NCI-H1092 (cell line): ENCODE measurements at regions not wholly inside any gene's neighbourhood (a gene's known extent, or its start where the extent isn't known, plus 50 kb on each side); places are given as distances from the start of the nearest gene placed in this dataset.

ENCODE experiments used
- DNase-seq: peaks from one replicate; lab custom pipeline; 2025; lab: John Stamatoyannopoulos, UW

DNA sequence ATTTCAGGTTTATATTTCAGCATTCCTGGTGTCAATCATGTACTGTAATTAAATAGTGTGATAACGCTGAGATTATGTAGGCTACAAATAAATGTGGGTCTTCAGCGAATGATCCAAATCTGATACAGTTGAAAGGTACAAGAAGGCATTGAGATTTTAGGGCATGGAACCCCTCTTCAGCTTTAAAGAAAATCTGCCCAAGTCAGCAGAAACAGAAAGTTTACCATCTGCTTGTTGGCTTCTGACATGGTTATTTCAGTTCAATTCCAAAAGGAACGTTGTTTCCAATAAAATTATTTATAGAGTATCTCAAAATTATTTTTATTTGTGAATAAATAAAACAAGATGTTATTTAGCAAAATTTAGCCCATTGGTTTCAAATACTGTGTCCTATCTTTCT, 400.2 kb upstream of the RORA start:
- no peak for DNase-seq

- no peak for DNase-seq
Observed at GRCh38 chr15:61624950-61625349, 395.8 kb upstream of the RORA start.

GRCh38 chr15:61623746-61624145, 394.6 kb upstream of the RORA start:
- no peak for DNase-seq

- DNase-seq = no peak
Observed at GRCh38 chr15:61621865-61622264, 392.8 kb upstream of the RORA start.

- DNase-seq = peak; percentile 46
Observed at GRCh38 chr15:61621146-61621545, 392.0 kb upstream of the RORA start.

GRCh38 chr15:61620151-61620550, 391.0 kb upstream of the RORA start:
- DNase-seq = no peak

DNA sequence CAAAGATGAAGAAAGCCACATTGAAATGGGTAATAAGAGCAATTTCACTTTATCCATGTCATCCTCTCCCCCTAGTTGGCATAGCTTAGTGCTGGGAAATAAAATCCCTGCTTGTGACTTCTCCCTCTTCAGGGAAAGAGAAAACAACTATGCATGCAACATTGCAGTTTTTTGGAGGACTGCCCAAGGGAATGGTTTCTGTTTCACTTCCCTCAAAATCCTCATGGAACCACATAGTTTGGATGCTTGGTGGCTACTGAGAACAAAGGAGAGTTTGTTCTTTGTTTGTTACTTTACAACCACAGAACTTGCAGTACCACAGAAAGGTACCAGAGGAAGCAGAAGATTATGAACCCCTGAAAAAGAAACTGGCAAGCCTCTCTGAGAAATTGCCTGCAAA, 384.6 kb upstream of the RORA start:
- DNase-seq = no peak

- no peak for DNase-seq
Observed at GRCh38 chr15:61613138-61613537, 384.0 kb upstream of the RORA start.

DNA sequence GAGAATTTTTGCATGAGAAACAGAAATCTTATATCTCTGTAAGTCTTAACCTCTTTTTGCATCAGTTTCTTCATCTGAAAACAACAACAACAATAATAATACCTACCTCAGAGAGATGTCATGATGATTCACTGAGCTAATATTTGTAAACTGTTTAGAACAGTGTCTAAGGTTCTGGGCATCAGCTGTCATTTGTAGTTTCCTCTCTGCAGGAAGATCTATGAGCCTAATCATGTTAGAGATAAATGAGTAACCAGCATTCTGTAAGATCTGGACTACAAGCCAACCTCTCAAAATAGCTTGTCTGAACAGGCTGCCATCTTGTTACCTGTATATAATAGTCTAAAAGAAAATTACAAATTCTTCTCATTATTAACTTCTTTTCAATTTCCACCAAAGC, 383.0 kb upstream of the RORA start:
- DNase-seq = no peak

DNA sequence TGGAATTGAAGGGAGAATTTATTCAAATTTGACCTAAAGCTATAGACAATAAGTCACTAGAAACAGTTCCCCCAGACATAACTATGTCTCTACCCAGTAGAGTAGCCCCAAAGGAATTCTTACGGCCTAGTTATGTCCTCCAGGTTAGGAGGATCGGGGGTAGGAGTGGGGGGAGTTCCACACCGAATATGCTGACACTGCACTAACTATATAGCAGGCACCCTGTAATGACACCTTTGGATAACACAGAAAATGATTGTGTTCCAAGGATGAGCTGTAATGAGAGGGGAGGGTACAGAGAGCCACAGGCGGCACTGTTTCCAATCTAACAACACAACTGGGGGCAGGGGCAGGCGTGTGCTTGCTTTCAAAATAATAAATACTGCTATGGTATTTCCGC, 376.2 kb upstream of the RORA start:
- no peak for DNase-seq

GRCh38 chr15:61598655-61599054, 369.6 kb upstream of the RORA start:
- DNase-seq = peak; percentile 49

DNA sequence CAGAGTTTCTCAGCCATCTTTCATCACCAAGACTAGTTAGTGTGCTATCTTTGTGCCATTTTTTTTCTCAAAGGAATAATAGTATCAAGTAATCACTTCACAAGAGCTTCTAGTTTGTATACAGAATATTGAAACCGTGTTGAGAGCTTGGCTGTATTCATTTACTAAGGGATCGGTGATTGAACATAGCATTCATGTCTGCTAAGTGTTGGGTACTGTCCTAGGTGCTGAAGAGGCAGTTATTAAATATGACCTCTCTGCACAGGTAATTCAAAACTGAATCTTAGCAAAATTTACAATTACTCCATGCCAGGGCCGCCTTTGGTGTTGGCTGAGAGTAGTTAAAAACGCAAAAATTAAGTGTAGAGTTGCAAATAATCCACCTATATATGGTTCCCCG, 355.3 kb upstream of the RORA start:
- no peak for DNase-seq

DNA sequence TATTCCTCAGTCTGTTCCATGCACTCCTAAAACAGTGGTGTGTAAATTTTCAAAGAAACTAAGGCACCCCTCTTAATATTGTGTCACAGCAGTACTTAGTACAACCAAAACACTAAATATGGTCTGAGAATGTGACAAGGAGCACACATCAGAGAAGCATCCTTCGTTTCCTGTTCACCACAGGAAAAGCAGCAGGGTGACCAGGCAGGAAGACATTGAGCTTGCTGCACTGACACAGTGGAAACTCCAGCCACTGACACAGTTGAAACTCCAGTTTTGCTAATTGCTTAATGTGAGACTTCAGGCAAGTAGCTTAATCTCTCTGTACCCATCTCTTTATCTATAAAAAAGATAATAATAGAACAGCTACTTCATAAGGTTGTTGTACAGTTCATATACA, 353.0 kb upstream of the RORA start:
- DNase-seq = no peak

- no peak for DNase-seq
Observed at GRCh38 chr15:61575597-61575996, 346.5 kb upstream of the RORA start.

DNA sequence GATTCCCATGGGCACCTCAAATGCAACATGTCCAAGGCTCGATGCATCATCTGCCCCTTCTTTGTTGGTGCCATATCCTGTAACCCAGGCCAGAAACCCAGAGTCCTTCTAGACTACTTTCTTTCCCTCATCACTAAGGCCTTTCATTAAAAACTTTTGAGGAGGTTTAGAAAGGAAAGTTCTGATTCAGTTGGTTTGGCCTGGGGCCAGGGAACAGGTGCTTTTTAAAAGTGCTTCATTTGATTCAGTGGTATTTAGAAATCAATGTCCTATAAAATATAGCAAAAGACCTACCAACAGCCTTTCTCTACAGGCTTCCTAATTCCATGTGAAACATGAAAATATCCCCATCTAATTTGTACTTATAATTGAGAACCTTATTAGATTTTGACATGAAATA, 341.9 kb upstream of the RORA start:
- DNase-seq = no peak

DNA sequence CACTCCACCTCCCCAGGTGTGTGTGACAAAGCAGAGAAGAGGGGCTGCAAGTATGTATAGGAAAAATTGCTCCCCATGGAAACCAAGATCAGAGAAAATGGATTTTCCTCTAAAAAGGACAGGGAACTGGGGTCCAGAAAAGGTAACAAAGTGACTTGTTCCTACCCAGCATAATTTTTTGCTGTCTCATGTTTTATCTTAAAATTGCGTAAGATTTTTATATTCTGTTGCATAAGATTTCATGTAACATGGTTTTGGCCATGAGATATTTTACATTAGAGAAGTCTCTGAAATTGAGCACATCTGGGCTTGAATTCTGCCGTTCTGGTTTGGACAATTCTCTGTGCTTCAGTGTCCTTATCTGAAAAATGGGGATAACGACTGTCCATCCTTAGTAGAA, 335.7 kb upstream of the RORA start:
- DNase-seq = no peak

DNA sequence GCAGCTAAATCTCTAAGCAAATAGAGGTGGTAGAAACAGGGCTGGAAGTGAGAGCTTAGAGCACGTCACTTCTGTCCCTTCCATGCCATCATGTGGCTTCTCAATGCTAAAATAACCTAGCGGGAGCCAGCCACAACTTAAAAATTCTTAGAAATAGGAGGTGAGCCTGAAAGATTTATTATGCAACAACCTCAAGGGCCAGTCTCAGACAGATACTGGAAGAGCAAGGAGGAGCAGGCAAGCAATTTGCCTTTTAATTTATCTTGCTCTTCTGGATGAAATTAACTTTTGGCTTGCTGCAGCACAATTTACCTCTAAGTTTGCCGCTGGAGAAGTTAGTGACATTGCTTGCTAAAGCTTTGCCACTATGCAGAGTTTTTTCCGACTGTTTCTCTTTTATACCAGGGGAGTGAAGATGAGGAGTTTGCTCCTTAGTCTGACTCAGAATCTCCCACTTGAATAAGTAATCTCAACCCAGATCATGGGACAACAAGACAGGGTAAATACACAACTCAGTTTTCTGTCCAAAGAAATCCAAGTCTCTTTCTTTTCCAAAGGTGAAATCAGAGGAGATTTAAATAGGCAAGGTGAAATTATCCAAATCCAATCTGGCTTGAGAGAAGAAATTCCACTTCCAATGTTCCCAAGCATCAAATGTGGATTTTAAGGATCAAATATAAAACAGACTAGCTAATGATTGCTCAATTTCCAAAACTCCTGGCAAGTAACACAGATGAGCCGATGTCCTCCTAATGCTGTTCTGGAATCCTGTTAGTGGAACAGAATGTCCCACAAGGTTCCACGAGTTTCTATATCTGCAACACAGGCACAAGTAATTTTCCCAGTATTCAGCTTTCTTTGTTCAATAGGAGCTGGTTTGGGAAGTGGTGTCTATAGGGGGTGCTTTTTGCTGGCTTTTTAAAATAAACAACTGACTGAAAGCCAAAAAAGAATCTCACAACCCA, 329.4 kb upstream of the RORA start:
- DNase-seq = no peak

- DNase-seq = no peak
Observed at GRCh38 chr15:61556037-61556648, 327.0 kb upstream of the RORA start.

DNA sequence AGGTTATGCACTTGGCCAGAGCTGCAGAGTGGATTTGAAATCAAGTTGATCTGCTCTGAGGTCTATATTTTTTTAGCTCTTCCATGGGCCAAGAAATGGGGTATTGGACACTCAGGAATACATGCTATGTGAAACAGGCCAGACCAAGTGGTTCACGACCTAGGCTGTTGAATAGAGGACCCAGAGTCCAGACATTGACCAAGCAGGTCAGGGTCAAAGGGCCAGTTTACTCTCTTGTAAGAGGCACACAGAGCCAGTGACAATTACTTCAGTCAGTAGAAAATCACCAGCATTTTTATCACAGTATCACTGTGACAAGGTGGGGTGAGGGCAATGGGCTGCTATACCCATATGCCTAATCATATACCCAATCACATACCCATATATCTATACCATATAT, 320.6 kb upstream of the RORA start:
- DNase-seq = no peak

GRCh38 chr15:61545763-61546162, 316.7 kb upstream of the RORA start:
- DNase-seq = no peak

DNA sequence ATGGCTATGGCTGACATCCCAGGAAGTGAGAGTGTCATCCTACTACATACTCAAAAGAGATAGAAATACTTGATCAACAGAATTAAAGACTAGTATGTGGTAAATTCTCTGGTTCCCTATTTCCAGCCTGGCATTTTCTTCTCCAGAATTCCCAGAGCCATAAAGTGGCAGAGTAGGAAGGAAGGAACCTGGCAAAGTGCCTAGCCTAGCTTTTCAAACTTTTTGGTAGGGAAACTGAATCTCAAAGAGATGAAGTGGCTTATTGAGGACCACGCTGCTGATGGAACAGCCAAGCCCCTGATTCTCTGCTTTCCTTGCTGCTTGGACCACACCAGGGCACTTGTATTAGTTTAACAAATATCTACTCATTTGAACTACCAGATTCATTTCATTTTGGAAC, 312.4 kb upstream of the RORA start:
- DNase-seq = no peak

- no peak for DNase-seq
Observed at GRCh38 chr15:61537337-61537736, 308.2 kb upstream of the RORA start.

GRCh38 chr15:61534986-61535385, 305.9 kb upstream of the RORA start:
- DNase-seq = no peak

- no peak for DNase-seq
Observed at GRCh38 chr15:61530769-61531168, 301.7 kb upstream of the RORA start.
